Neural cell (in vitro differentiated cells): ENCODE measurements at regions not wholly inside any gene's neighbourhood (a gene's known extent, or its start where the extent isn't known, plus 50 kb on each side); places are given as distances from the start of the nearest gene placed in this dataset.

Source experiments
- H2AFZ ChIP-seq: fragments of 200-600, 300-800 bp; sonication (generic), shearing (Covaris generic); 2 replicates; pipeline ENCODE4 v1.6.0; 2014; ENCODE audit warnings: low read depth, mild to moderate bottlenecking, antibody characterized with exemption, low read length, moderate library complexity
- H3F3A ChIP-seq: fragments of 200-600 bp; shearing (Covaris generic); 2 replicates; pipeline ENCODE4 v1.6.1; 2016; ENCODE audit warnings: mild to moderate bottlenecking, moderate library complexity, mixed read lengths, antibody characterized with exemption, low read length; ENCODE audit not compliant: insufficient read depth, poor library complexity, severe bottlenecking
- H3K27ac ChIP-seq: fragments of 200-600, 300-800 bp; sonication (generic), shearing (Covaris generic); 2 replicates; pipeline ENCODE4 v1.5.1; 2014; ENCODE audit warnings: mild to moderate bottlenecking, low read length, moderate library complexity
- H3K27me3 ChIP-seq: fragments of 300-800, 200-600 bp; sonication (generic), shearing (Covaris generic); 2 replicates; pipeline ENCODE4 v1.6.0; 2014; ENCODE audit warnings: mild to moderate bottlenecking, low read depth, low read length, moderate library complexity; ENCODE audit not compliant: insufficient read depth
- H3K36me3 ChIP-seq: fragments of 300-800, 200-600 bp; sonication (generic), shearing (Covaris generic); 2 replicates; pipeline ENCODE4 v1.5.1; 2014; ENCODE audit warnings: mild to moderate bottlenecking, antibody characterized with exemption, low read length, moderate library complexity; ENCODE audit not compliant: insufficient read depth
- H3K4me2 ChIP-seq: fragments of 300-800, 200-600 bp; sonication (generic), shearing (Covaris generic); 2 replicates; pipeline ENCODE4 v1.6.0; 2014; ENCODE audit warnings: mild to moderate bottlenecking, low read length
- H3K4me3 ChIP-seq: fragments of 300-800, 200-600 bp; sonication (generic), shearing (Covaris generic); 2 replicates; pipeline ENCODE4 v1.5.1; 2014; ENCODE audit warnings: mild to moderate bottlenecking, low read length, moderate library complexity
- H3K79me2 ChIP-seq: fragments of 200-600 bp; shearing (Covaris generic); replicated peaks from 2 replicates; pipeline ENCODE4 v1.6.0; 2014; ENCODE audit warnings: mild to moderate bottlenecking, low read length, moderate library complexity; ENCODE audit not compliant: insufficient read depth
- H3K9ac ChIP-seq: fragments of 300-800, 200-600 bp; sonication (generic), shearing (Covaris generic); 2 replicates; pipeline ENCODE4 v1.6.1; 2016; ENCODE audit warnings: mild to moderate bottlenecking, low read length, mixed read lengths
- H3K9me2 ChIP-seq: fragments of 200-600 bp; shearing (Covaris generic); 2 replicates; pipeline ENCODE4 v1.6.1; 2016; ENCODE audit warnings: mild to moderate bottlenecking, low read length, mixed read lengths; ENCODE audit not compliant: insufficient read depth
- H3K9me3 ChIP-seq: fragments of 200-600, 300-800 bp; sonication (generic), shearing (Covaris generic); 2 replicates; pipeline ENCODE4 v1.6.1; 2016; ENCODE audit warnings: mild to moderate bottlenecking, mixed run types, low read length, moderate library complexity, mixed read lengths
- H4K20me1 ChIP-seq: fragments of 200-600 bp; shearing (Covaris generic); 2 replicates; pipeline ENCODE4 v1.6.1; 2016; ENCODE audit warnings: mild to moderate bottlenecking, mixed run types; ENCODE audit not compliant: insufficient read depth
- EP300 ChIP-seq: fragments of 450-650 bp; conservative IDR thresholded peaks from 2 replicates; pipeline ENCODE4 v1.6.1; 2014; ENCODE audit warnings: antibody characterized with exemption, mild to moderate bottlenecking, moderate library complexity; ENCODE audit not compliant: poor library complexity, severe bottlenecking
- EZH2 ChIP-seq: fragments of 200-600, 300-800 bp; shearing (Covaris generic), sonication (generic); IDR thresholded peaks from 2 replicates; pipeline ENCODE4 v1.6.1; 2014; ENCODE audit warnings: antibody characterized with exemption, low read length, borderline replicate concordance, mild to moderate bottlenecking; ENCODE audit not compliant: insufficient read depth, poor library complexity, severe bottlenecking
- MXI1 ChIP-seq: fragments of 450-650 bp; conservative IDR thresholded peaks from 2 replicates; pipeline ENCODE4 v1.6.1; 2014; ENCODE audit warnings: antibody characterized with exemption, mild to moderate bottlenecking; ENCODE audit not compliant: poor library complexity, severe bottlenecking
- POLR2AphosphoS5 ChIP-seq: IDR thresholded peaks from 2 replicates; pipeline ENCODE4 v1.6.1; 2012
- RAD21 ChIP-seq: fragments of 450-650 bp; conservative IDR thresholded peaks from 2 replicates; pipeline ENCODE4 v1.6.1; 2014; ENCODE audit warnings: antibody characterized with exemption, mild to moderate bottlenecking, moderate library complexity
- SMC3 ChIP-seq: fragments of 450-650 bp; conservative IDR thresholded peaks from 2 replicates; pipeline ENCODE4 v1.6.1; 2014; ENCODE audit warnings: antibody characterized with exemption, mild to moderate bottlenecking, moderate library complexity; ENCODE audit not compliant: poor library complexity
- TAF1 ChIP-seq: IDR thresholded peaks from 2 replicates; pipeline ENCODE4 v1.6.1; 2012; ENCODE audit warnings: low read depth
- TF ChIP-seq, protein P1 (sequence below): IDR thresholded peaks from 2 replicates; pipeline ENCODE4 v1.6.1; 2012; ENCODE audit warnings: borderline replicate concordance
- TF ChIP-seq, protein P2 (sequence below): fragments of 450-650 bp; IDR thresholded peaks from 2 replicates; pipeline ENCODE4 v1.5.1; 2014; ENCODE audit warnings: antibody characterized with exemption, mild to moderate bottlenecking, moderate library complexity; ENCODE audit not compliant: poor library complexity, severe bottlenecking

GRCh38 chrX:99719140-99719539 is 690.9 kb downstream of the PCDH19 start:
- Histone ChIP-seq H3K9me2 (no peaks in the 10 kb centered on the region), H2AFZ (no peak overlapping the region), H3K9me3 (no peaks in the 10 kb centered on the region), H3F3A (no peaks in the 10 kb centered on the region), H3K4me3 (no peak overlapping the region), H3K27ac (no peak overlapping the region), H3K79me2 (no peaks in the 10 kb centered on the region), H3K9ac (no peak overlapping the region), H4K20me1 (no peaks in the 10 kb centered on the region), H3K36me3 (no peaks in the 10 kb centered on the region), H3K27me3 (no peaks in the 10 kb centered on the region), H3K4me2 (no peak overlapping the region)
- TF ChIP-seq EZH2 (no peak), EP300 (no peak), POLR2AphosphoS5 (no peak), MXI1 (no peak), SMC3 (no peak), RAD21 (no peak), TAF1 (no peak)
- TF ChIP-seq, protein P1, sequence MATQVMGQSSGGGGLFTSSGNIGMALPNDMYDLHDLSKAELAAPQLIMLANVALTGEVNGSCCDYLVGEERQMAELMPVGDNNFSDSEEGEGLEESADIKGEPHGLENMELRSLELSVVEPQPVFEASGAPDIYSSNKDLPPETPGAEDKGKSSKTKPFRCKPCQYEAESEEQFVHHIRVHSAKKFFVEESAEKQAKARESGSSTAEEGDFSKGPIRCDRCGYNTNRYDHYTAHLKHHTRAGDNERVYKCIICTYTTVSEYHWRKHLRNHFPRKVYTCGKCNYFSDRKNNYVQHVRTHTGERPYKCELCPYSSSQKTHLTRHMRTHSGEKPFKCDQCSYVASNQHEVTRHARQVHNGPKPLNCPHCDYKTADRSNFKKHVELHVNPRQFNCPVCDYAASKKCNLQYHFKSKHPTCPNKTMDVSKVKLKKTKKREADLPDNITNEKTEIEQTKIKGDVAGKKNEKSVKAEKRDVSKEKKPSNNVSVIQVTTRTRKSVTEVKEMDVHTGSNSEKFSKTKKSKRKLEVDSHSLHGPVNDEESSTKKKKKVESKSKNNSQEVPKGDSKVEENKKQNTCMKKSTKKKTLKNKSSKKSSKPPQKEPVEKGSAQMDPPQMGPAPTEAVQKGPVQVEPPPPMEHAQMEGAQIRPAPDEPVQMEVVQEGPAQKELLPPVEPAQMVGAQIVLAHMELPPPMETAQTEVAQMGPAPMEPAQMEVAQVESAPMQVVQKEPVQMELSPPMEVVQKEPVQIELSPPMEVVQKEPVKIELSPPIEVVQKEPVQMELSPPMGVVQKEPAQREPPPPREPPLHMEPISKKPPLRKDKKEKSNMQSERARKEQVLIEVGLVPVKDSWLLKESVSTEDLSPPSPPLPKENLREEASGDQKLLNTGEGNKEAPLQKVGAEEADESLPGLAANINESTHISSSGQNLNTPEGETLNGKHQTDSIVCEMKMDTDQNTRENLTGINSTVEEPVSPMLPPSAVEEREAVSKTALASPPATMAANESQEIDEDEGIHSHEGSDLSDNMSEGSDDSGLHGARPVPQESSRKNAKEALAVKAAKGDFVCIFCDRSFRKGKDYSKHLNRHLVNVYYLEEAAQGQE, result no peak
- TF ChIP-seq, protein P2, sequence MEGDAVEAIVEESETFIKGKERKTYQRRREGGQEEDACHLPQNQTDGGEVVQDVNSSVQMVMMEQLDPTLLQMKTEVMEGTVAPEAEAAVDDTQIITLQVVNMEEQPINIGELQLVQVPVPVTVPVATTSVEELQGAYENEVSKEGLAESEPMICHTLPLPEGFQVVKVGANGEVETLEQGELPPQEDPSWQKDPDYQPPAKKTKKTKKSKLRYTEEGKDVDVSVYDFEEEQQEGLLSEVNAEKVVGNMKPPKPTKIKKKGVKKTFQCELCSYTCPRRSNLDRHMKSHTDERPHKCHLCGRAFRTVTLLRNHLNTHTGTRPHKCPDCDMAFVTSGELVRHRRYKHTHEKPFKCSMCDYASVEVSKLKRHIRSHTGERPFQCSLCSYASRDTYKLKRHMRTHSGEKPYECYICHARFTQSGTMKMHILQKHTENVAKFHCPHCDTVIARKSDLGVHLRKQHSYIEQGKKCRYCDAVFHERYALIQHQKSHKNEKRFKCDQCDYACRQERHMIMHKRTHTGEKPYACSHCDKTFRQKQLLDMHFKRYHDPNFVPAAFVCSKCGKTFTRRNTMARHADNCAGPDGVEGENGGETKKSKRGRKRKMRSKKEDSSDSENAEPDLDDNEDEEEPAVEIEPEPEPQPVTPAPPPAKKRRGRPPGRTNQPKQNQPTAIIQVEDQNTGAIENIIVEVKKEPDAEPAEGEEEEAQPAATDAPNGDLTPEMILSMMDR, result no peak

DNA sequence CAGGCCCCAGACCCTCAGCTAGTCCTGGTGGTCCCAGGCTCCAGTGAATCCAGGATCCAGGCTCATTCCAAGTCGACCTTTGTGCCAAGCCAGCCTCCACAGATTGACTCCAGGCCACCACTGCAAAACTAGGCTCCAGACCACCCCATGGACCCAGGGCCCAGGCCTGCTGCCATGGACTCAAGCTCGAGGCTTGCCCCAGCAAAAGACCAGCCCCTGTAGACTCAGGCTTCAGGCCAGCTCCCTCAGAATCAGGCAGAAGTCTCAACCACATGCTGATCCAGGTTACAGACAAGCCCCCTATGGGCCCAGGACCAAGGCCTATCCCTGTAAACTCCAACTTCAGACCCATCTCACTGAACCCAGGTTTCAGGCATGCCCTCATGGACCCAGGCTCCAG is 692.4 kb downstream of the PCDH19 start:
- Histone ChIP-seq H3K4me3 (no peak overlapping the region), H3K79me2 (no peaks in the 10 kb centered on the region)
- TF ChIP-seq, protein P1, result no peak
- TF ChIP-seq MXI1 (no peak), RAD21 (no peak), SMC3 (no peak), EZH2 (no peak), EP300 (no peak), TAF1 (no peak), POLR2AphosphoS5 (no peak)

More for the DNA sequence above, 692.4 kb downstream of the PCDH19 start:
- H3K4me2 ChIP-seq, result no peak overlapping the region
- H3K36me3 ChIP-seq, result no peaks in the 10 kb centered on the region
- no peaks in the 10 kb centered on the region for H3K9me3 ChIP-seq
- no peaks in the 10 kb centered on the region for H3K27me3 ChIP-seq
- no peaks in the 10 kb centered on the region for H3K9me2 ChIP-seq
- H3K9ac ChIP-seq, result no peak overlapping the region
- no peak overlapping the region for H3K27ac ChIP-seq
- H4K20me1 ChIP-seq, result no peaks in the 10 kb centered on the region
- no peaks in the 10 kb centered on the region for H3F3A ChIP-seq
- no peak overlapping the region for H2AFZ ChIP-seq
